ENCODE measurements at regions not wholly inside any gene's neighbourhood (a gene's known extent, or its start where the extent isn't known, plus 50 kb on each side); places are given as distances from the start of the nearest gene placed in this dataset.

DNA sequence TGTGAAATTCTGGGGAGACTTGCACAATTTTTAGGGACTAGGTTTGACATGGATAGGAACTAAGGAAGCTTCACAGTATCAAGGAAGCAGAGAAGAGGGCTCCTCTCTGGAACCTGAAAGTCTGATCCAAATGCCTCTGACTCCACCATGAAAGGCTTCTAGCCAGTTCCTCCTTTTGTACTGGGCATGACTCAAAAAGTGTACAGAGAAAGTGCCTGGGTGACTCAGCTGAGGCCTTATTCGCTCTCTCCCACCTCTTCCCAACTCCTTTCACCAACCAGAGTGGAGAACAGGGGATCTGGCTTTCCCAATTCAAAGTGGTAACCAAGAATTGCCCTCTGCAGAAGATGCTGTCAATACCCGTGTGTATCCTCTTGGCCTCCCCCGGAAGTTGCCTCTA lies 342.9 kb upstream of the PROK2 start:
- Histone ChIP-seq H3K4me1 (ENCODE audit: insufficient read depth, low read length) (peaks cover 10% of the 10 kb centered on the region), H3K79me2 (ENCODE audit: insufficient read depth, low read length) (no peaks in the 10 kb centered on the region), H3K4me2 (ENCODE audit: low read length) (peak overlapping the region; percentile 5), H3K4me3 (ENCODE audit: insufficient read depth, low read depth, low read length) (no peak overlapping the region), H3K36me3 (ENCODE audit: insufficient read depth, low read length) (no peaks in the 10 kb centered on the region), H3K9me3 (ENCODE audit: insufficient read depth, low read depth, low read length) (no peaks in the 10 kb centered on the region), H2AFZ (ENCODE audit: low read depth, low read length) (no peak overlapping the region), H3K27me3 (ENCODE audit: insufficient read depth, low read length) (peaks cover 3% of the 10 kb centered on the region), H3K27ac (ENCODE audit: low read depth, low read length) (no peak overlapping the region), H4K20me1 (ENCODE audit: insufficient read depth, low read length) (no peaks in the 10 kb centered on the region), H3K9ac (ENCODE audit: low read length) (no peak overlapping the region)
- no peak overlapping the region for H3K4me3 Mint-ChIP-seq (ENCODE audit: unreplicated experiment)
- H3K4me1 Mint-ChIP-seq (ENCODE audit: low read depth, unreplicated experiment) = peaks cover 3% of the 10 kb centered on the region
- H3K9me3 Mint-ChIP-seq (ENCODE audit: unreplicated experiment) = no peaks in the 10 kb centered on the region
- H3K27me3 Mint-ChIP-seq (ENCODE audit: low read depth, unreplicated experiment) = peaks cover 12% of the 10 kb centered on the region
- H3K27ac Mint-ChIP-seq (ENCODE audit: unreplicated experiment) = no peak overlapping the region
- FAIRE-seq = no peak
- peak; percentile 36 for DNase-seq (ENCODE audit: low read depth)
- no peak for TF ChIP-seq EZH2 (IDR thresholded peaks at IDR 0.05; ENCODE audit: insufficient read depth, low read length)
- no peaks in the 10 kb centered on the region for H3K36me3 Mint-ChIP-seq (ENCODE audit: low read depth, unreplicated experiment)

DNA sequence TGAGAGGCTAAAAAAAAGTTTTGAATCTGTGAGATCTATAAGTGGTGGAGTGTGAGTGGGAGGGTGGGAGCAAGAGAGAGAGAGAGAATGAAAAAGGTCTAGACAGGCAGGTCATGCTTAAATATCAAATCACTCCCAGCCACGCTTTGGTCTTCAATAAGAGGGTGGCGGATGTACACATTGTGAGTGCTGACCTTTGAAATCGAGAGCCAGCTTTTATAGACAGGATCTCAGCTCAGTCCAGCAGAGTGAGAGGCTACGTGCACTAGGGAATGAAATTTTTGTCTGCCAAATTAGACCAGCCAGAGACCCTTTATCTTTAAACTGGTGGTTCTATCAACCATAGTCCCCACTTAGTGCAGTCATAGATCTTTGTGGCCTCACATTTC lies 342.3 kb upstream of the PROK2 start:
- H2AFZ ChIP-seq (ENCODE audit: low read depth, low read length) = no peak overlapping the region
- H3K4me1 ChIP-seq (ENCODE audit: insufficient read depth, low read length) = peaks cover 10% of the 10 kb centered on the region
- FAIRE-seq (no peak), DNase-seq (ENCODE audit: low read depth) (no peak)
- Mint-ChIP-seq H3K36me3 (ENCODE audit: low read depth, unreplicated experiment) (no peaks in the 10 kb centered on the region), H3K9me3 (ENCODE audit: unreplicated experiment) (no peaks in the 10 kb centered on the region), H3K27ac (ENCODE audit: unreplicated experiment) (no peak overlapping the region), H3K27me3 (ENCODE audit: low read depth, unreplicated experiment) (peaks cover 12% of the 10 kb centered on the region), H3K4me3 (ENCODE audit: unreplicated experiment) (no peak overlapping the region), H3K4me1 (ENCODE audit: low read depth, unreplicated experiment) (peaks cover 4% of the 10 kb centered on the region)
- H3K4me2 ChIP-seq (ENCODE audit: low read length) = peak overlapping the region; percentile 5
- H3K27me3 ChIP-seq (ENCODE audit: insufficient read depth, low read length) = peaks cover 3% of the 10 kb centered on the region
- no peak overlapping the region for H3K4me3 ChIP-seq (ENCODE audit: insufficient read depth, low read depth, low read length)
- no peaks in the 10 kb centered on the region for H3K9me3 ChIP-seq (ENCODE audit: insufficient read depth, low read depth, low read length)
- no peak overlapping the region for H3K27ac ChIP-seq (ENCODE audit: low read depth, low read length)
- no peaks in the 10 kb centered on the region for H3K36me3 ChIP-seq (ENCODE audit: insufficient read depth, low read length)
- H3K79me2 ChIP-seq (ENCODE audit: insufficient read depth, low read length) = no peaks in the 10 kb centered on the region
- no peak overlapping the region for H3K9ac ChIP-seq (ENCODE audit: low read length)
- no peaks in the 10 kb centered on the region for H4K20me1 ChIP-seq (ENCODE audit: insufficient read depth, low read length)
- TF ChIP-seq, protein P1, sequence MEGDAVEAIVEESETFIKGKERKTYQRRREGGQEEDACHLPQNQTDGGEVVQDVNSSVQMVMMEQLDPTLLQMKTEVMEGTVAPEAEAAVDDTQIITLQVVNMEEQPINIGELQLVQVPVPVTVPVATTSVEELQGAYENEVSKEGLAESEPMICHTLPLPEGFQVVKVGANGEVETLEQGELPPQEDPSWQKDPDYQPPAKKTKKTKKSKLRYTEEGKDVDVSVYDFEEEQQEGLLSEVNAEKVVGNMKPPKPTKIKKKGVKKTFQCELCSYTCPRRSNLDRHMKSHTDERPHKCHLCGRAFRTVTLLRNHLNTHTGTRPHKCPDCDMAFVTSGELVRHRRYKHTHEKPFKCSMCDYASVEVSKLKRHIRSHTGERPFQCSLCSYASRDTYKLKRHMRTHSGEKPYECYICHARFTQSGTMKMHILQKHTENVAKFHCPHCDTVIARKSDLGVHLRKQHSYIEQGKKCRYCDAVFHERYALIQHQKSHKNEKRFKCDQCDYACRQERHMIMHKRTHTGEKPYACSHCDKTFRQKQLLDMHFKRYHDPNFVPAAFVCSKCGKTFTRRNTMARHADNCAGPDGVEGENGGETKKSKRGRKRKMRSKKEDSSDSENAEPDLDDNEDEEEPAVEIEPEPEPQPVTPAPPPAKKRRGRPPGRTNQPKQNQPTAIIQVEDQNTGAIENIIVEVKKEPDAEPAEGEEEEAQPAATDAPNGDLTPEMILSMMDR (IDR thresholded peaks at IDR 0.05; ENCODE audit: insufficient read depth, low read depth, low read length) = no peak
- TF ChIP-seq EZH2 (IDR thresholded peaks at IDR 0.05; ENCODE audit: insufficient read depth, low read length) = no peak

DNA sequence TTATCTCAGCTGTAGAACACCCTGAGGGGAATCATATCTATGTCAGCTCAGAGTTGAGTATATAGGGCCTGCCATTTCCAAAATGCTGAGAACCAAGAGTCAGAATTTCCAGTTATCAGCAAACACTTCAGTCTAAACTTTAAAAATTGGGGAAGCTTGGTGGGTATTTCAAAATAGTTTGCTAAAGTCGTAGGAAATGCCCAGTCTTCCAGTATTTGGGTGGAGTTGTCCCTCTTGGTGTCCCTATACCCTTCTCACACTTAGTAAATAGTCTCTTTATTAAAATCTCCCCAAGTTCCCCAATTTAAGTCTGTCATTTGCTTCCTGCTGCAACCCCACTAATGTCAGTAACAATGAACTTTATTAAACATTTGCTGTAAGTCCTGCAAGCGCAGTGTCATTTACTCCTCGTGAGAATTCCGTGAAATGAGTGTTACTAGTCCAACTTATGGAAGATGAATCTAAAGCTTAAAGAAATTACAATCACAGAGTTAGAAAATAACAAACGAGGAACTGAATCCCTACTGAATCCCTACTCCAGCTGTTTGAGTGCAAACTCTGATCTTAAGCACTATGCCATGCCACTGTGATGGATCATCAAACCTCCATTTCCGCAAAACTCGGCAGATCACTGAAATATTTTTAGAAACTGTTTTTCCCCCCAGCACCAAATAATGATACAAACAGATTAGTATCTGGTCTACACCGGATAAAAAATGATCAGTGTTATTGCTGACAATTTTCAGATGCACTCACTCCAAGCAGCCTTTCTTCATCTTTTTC lies 341.7 kb upstream of the PROK2 start:
- TF ChIP-seq, protein P1 (IDR thresholded peaks at IDR 0.05; ENCODE audit: insufficient read depth, low read depth, low read length) = no peak
- no peak for TF ChIP-seq EZH2 (IDR thresholded peaks at IDR 0.05; ENCODE audit: insufficient read depth, low read length)
- H3K27ac Mint-ChIP-seq (ENCODE audit: unreplicated experiment) = no peak overlapping the region
- Histone ChIP-seq H4K20me1 (ENCODE audit: insufficient read depth, low read length) (no peaks in the 10 kb centered on the region), H3K27ac (ENCODE audit: low read depth, low read length) (no peak overlapping the region), H3K79me2 (ENCODE audit: insufficient read depth, low read length) (no peaks in the 10 kb centered on the region), H3K36me3 (ENCODE audit: insufficient read depth, low read length) (no peaks in the 10 kb centered on the region), H3K27me3 (ENCODE audit: insufficient read depth, low read length) (peaks cover 3% of the 10 kb centered on the region), H3K9me3 (ENCODE audit: insufficient read depth, low read depth, low read length) (no peaks in the 10 kb centered on the region), H3K9ac (ENCODE audit: low read length) (no peak overlapping the region), H3K4me3 (ENCODE audit: insufficient read depth, low read depth, low read length) (no peak overlapping the region), H3K4me1 (ENCODE audit: insufficient read depth, low read length) (peaks cover 10% of the 10 kb centered on the region), H2AFZ (ENCODE audit: low read depth, low read length) (no peak overlapping the region), H3K4me2 (ENCODE audit: low read length) (no peak overlapping the region)
- H3K4me1 Mint-ChIP-seq (ENCODE audit: low read depth, unreplicated experiment) = peaks cover 6% of the 10 kb centered on the region
- H3K27me3 Mint-ChIP-seq (ENCODE audit: low read depth, unreplicated experiment) = peaks cover 12% of the 10 kb centered on the region
- H3K36me3 Mint-ChIP-seq (ENCODE audit: low read depth, unreplicated experiment) = no peaks in the 10 kb centered on the region
- no peak for DNase-seq (ENCODE audit: low read depth)
- H3K4me3 Mint-ChIP-seq (ENCODE audit: unreplicated experiment) = no peak overlapping the region
- H3K9me3 Mint-ChIP-seq (ENCODE audit: unreplicated experiment) = no peaks in the 10 kb centered on the region
- no peak for FAIRE-seq

Measured in astrocyte (in vitro differentiated cells and primary cell).